Activated naive CD8-positive, alpha-beta T cell treated with anti-CD3 and anti-CD28 coated beads, Interleukin-2, amount 50 U/mL, for 24 hours (primary cell): ENCODE measurements at regions not wholly inside any gene's neighbourhood (a gene's known extent, or its start where the extent isn't known, plus 50 kb on each side); places are given as distances from the start of the nearest gene placed in this dataset.
"Not testable (repeated sequence)": the region's sequence is repeated elsewhere in the genome, so short reads cannot be mapped to it uniquely, and the experiment has no call there.

Source experiments
- ATAC-seq: fragments of 150-1000 bp; cut with Tn5 transposase; one replicate; pipeline ENCODE4 v1.10.0; 2021
- DNase-seq: peaks from one replicate; pipeline ENCODE4 v3.0.0; 2021
- H3K27ac Mint-ChIP-seq: one replicate; pipeline ENCODE4 v1.8.0; 2021; ENCODE audit warnings: mild to moderate bottlenecking, mixed read lengths
- H3K27me3 Mint-ChIP-seq: one replicate; pipeline ENCODE4 v1.8.0; 2021; ENCODE audit warnings: mixed read lengths
- H3K36me3 Mint-ChIP-seq: one replicate; pipeline ENCODE4 v1.8.0; 2021; ENCODE audit warnings: low read depth, mixed read lengths
- H3K4me1 Mint-ChIP-seq: one replicate; pipeline ENCODE4 v1.8.0; 2021; ENCODE audit warnings: mixed read lengths
- H3K4me3 Mint-ChIP-seq: one replicate; pipeline ENCODE4 v1.8.0; 2021; ENCODE audit warnings: mild to moderate bottlenecking, moderate library complexity, mixed read lengths
- H3K9me3 Mint-ChIP-seq: one replicate; pipeline ENCODE4 v1.8.0; 2021; ENCODE audit warnings: mixed read lengths

- no peak overlapping the region for H3K27ac Mint-ChIP-seq
- H3K4me3 Mint-ChIP-seq = no peak overlapping the region
- no peaks in the 10 kb centered on the region for H3K27me3 Mint-ChIP-seq
- DNase-seq = no peak
- ATAC-seq = no peak
- H3K36me3 Mint-ChIP-seq = no peaks in the 10 kb centered on the region
- H3K9me3 Mint-ChIP-seq = no peaks in the 10 kb centered on the region
- H3K4me1 Mint-ChIP-seq = no peaks in the 10 kb centered on the region
These were observed 142.6 kb upstream of the ST8SIA4 start for GRCh38 chr5:101045689-101046088.

DNA sequence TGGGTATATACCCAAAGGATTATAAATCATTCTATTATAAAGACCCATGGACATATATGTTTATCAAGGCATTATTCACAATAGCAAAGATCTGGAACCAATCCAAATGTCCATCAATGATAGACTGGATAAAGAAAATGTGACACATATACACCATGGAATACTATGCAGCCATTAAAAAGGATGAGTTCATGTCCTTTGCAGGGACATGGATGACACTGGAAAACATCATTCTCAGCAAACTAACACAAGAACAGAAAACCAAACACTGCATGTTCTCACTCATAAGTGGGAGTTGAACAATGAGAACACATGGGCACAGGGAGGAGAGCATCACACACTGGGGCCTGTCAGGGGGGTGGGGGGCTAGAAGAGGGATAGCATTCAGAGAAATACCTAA lies 136.9 kb upstream of the ST8SIA4 start:
- not testable (repeated sequence) for H3K4me3 Mint-ChIP-seq, H3K4me1 Mint-ChIP-seq, DNase-seq, ATAC-seq, H3K36me3 Mint-ChIP-seq, H3K27ac Mint-ChIP-seq, H3K27me3 Mint-ChIP-seq, H3K9me3 Mint-ChIP-seq

- Mint-ChIP-seq H3K36me3 (no peaks in the 10 kb centered on the region), H3K4me3 (no peak overlapping the region), H3K9me3 (peaks cover 10% of the 10 kb centered on the region), H3K4me1 (no peaks in the 10 kb centered on the region), H3K27me3 (peaks cover 3% of the 10 kb centered on the region), H3K27ac (no peak overlapping the region)
- no peak for ATAC-seq
- no peak for DNase-seq
These were observed 133.7 kb upstream of the ST8SIA4 start for GRCh38 chr5:101036778-101037177.

- Mint-ChIP-seq H3K9me3 (peaks cover 10% of the 10 kb centered on the region), H3K36me3 (no peaks in the 10 kb centered on the region), H3K27me3 (peaks cover 3% of the 10 kb centered on the region), H3K4me1 (no peaks in the 10 kb centered on the region), H3K27ac (no peak overlapping the region), H3K4me3 (no peak overlapping the region)
- DNase-seq (no peak), ATAC-seq (no peak)
These were observed 132.3 kb upstream of the ST8SIA4 start for GRCh38 chr5:101035425-101035824.

DNA sequence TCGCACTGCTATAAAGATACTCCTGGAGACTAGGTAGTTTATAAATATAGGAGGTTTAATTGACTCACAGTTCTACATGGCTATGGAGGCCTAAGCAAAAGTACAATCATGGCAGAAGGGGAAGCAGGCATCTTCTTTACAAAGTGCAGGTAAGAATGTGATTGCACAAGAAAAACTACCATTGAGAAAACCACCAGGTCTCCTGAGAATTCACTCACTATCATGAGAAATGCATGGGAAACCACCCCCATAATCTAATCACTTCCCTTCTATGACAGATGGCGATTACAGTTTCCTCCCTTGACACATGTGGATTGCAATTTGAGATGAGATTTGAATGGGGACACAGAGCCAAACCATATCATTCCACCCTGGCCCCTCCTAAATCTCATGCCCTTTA lies 121.2 kb upstream of the ST8SIA4 start:
- no peak for DNase-seq
- ATAC-seq = no peak
- Mint-ChIP-seq H3K36me3 (peaks cover 1% of the 10 kb centered on the region), H3K4me3 (no peak overlapping the region), H3K4me1 (no peaks in the 10 kb centered on the region), H3K27ac (no peak overlapping the region), H3K27me3 (no peaks in the 10 kb centered on the region), H3K9me3 (no peaks in the 10 kb centered on the region)

- H3K27ac Mint-ChIP-seq = no peak overlapping the region
- DNase-seq (no peak), ATAC-seq (no peak)
- H3K36me3 Mint-ChIP-seq = peaks cover 1% of the 10 kb centered on the region
- no peaks in the 10 kb centered on the region for H3K9me3 Mint-ChIP-seq
- no peaks in the 10 kb centered on the region for H3K27me3 Mint-ChIP-seq
- H3K4me1 Mint-ChIP-seq = no peaks in the 10 kb centered on the region
- H3K4me3 Mint-ChIP-seq = no peak overlapping the region
These were observed 115.2 kb upstream of the ST8SIA4 start for GRCh38 chr5:101018299-101018698.

- no peak overlapping the region for H3K4me3 Mint-ChIP-seq
- H3K27me3 Mint-ChIP-seq = no peaks in the 10 kb centered on the region
- no peaks in the 10 kb centered on the region for H3K4me1 Mint-ChIP-seq
- ATAC-seq = no peak
- no peaks in the 10 kb centered on the region for H3K9me3 Mint-ChIP-seq
- no peak for DNase-seq
- H3K27ac Mint-ChIP-seq = no peak overlapping the region
- no peaks in the 10 kb centered on the region for H3K36me3 Mint-ChIP-seq
These were observed 109.8 kb upstream of the ST8SIA4 start for GRCh38 chr5:101012880-101013279.

DNA sequence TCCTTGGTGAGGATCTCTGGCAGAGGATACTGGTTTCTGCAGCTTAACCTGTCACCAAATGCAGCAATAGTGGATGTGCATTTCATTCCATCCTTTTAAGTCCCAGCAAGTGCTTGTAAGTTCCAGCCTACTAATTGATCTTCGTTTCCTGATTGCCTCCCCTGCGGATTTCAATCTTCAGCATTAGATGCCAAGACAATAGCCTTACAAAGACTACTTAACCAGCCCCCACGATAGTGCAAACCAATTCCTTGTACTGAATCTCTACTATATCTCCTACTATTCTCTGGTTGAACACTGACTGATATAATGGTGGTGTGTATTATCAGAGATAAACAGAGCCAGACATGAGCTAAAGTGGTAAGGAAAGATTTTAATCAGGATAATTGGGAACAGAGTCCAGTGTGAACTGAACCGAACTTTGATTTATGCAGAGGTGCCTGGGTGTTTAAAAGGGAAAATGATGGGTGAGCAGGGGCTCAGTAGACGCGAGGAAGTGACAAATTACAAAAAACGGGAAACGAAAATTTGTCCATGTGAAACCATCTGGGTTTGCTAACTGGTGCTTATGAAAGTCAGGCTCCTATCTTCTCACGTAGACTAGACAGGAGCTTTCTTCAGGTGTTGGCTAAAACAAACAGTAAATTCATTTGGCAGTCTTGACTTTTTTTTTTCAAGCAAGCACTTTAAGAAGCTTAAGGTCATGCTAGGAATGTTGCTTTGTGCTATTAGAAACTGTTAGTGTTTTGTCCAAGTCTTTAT lies 106.9 kb upstream of the ST8SIA4 start:
- no peak overlapping the region for H3K4me3 Mint-ChIP-seq
- no peak overlapping the region for H3K27ac Mint-ChIP-seq
- DNase-seq = no peak
- no peaks in the 10 kb centered on the region for H3K36me3 Mint-ChIP-seq
- ATAC-seq = no peak
- H3K4me1 Mint-ChIP-seq = no peaks in the 10 kb centered on the region
- H3K9me3 Mint-ChIP-seq = no peaks in the 10 kb centered on the region
- H3K27me3 Mint-ChIP-seq = no peaks in the 10 kb centered on the region

DNA sequence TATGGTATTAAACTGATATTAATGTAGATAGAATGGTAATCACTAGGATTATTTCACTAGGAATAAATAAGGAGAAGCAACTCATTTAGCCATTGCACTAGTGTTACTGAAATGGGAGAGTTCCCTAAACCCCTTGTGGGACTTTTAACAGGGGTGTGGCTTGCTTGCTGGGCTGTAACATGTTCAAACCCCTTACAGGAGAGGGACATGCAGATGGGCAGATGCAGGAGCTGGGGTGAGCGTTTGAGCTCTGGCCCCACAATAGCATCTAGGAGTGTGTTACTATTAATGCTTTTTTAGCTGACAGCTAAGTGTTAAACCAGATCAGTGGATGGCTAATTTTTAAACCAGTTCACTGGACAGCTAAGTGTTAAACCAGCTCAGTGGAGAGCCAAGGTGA lies 89.3 kb upstream of the ST8SIA4 start:
- ATAC-seq = no peak
- Mint-ChIP-seq H3K4me1 (no peaks in the 10 kb centered on the region), H3K27ac (no peak overlapping the region), H3K9me3 (no peaks in the 10 kb centered on the region), H3K27me3 (no peaks in the 10 kb centered on the region), H3K36me3 (no peaks in the 10 kb centered on the region), H3K4me3 (no peak overlapping the region)
- DNase-seq = no peak

- H3K27ac Mint-ChIP-seq, H3K4me3 Mint-ChIP-seq: not testable (repeated sequence)
These were observed 80.5 kb upstream of the ST8SIA4 start for GRCh38 chr5:100983601-100984000.

GRCh38 chr5:100974082-100974481 lies 71.0 kb upstream of the ST8SIA4 start:
- H3K36me3 Mint-ChIP-seq = no peaks in the 10 kb centered on the region
- ATAC-seq = no peak
- H3K27me3 Mint-ChIP-seq = no peaks in the 10 kb centered on the region
- H3K4me1 Mint-ChIP-seq = no peaks in the 10 kb centered on the region
- H3K27ac Mint-ChIP-seq = no peak overlapping the region
- no peak for DNase-seq
- H3K9me3 Mint-ChIP-seq = no peaks in the 10 kb centered on the region
- no peak overlapping the region for H3K4me3 Mint-ChIP-seq

More at GRCh38 chr5:100983601-100984000, 80.5 kb upstream of the ST8SIA4 start:
- not testable (repeated sequence) for H3K27me3 Mint-ChIP-seq, H3K9me3 Mint-ChIP-seq, H3K36me3 Mint-ChIP-seq, ATAC-seq, H3K4me1 Mint-ChIP-seq, DNase-seq

DNA sequence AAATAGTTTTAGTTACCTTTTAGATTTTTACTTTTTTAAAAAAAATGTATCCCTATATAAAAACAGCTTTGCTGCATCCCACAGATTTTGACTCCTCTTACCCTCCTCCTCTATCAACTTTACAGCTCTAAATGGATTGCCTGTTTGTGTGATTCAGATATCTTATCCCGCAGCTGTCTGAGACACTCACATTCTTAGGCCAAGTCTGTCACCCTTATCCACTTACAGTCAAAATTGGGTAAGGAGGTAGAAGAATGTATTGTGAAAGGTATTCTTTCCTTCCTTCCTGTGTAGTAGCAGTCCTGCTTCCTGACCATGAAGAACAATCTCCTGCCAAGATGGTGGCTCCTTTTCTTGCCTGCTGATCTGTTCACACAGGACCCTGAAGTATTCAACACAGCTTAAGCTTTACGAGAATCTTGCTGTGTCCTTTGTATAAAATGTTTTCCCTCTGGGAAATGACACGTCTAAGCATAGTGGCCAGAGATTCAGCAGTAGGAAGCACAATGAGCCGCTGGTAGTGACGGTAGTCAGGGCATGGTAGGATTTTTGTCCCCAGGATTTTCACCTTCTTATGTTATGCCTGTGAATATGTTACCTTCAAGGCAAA lies 67.7 kb upstream of the ST8SIA4 start:
- DNase-seq = no peak
- Mint-ChIP-seq H3K4me3 (no peak overlapping the region), H3K27me3 (no peaks in the 10 kb centered on the region), H3K27ac (no peak overlapping the region), H3K9me3 (no peaks in the 10 kb centered on the region), H3K36me3 (no peaks in the 10 kb centered on the region), H3K4me1 (no peaks in the 10 kb centered on the region)
- ATAC-seq = no peak

GRCh38 chr5:100965291-100965690 lies 62.2 kb upstream of the ST8SIA4 start:
- Mint-ChIP-seq H3K27me3 (no peaks in the 10 kb centered on the region), H3K4me3 (no peak overlapping the region), H3K27ac (no peak overlapping the region), H3K36me3 (no peaks in the 10 kb centered on the region), H3K9me3 (peaks cover 4% of the 10 kb centered on the region), H3K4me1 (peaks cover 11% of the 10 kb centered on the region)
- DNase-seq (no peak), ATAC-seq (no peak)
